ENCODE measurements at regions not wholly inside any gene's neighbourhood (a gene's known extent, or its start where the extent isn't known, plus 50 kb on each side); places are given as distances from the start of the nearest gene placed in this dataset.

- intact Hi-C loops (cut with DNase I; ENCODE audit: low total_unique reads): no loop called here
- Histone ChIP-seq H3K4me1 (no peaks in the 10 kb centered on the region), H3K4me3 (no peak overlapping the region), H3K27ac (no peak overlapping the region), H3K9me3 (peaks cover 0 to 1% (median 0%) of the 10 kb centered on the region in 4 donors), H3K27me3 (no peaks in the 10 kb centered on the region), H3K36me3 (no peaks in the 10 kb centered on the region)
- 55 to 68% (median 62%) methylated on average over 3 of the region's 3 CpGs for WGBS, 5 donors
- peak in 1 of 2 donors; percentile 19 for DNase-seq
- no peak for TF ChIP-seq CTCF (IDR thresholded peaks at IDR 0.05)
- no peak for TF ChIP-seq POLR2A (IDR thresholded peaks at IDR 0.05)
- TF ChIP-seq POLR2AphosphoS5 (IDR thresholded peaks at IDR 0.05): no peak
- TF ChIP-seq EP300 (IDR thresholded peaks at IDR 0.05): no peak
Observed at GRCh38 chr22:34914846-34915245, 151.1 kb upstream of the ISX start.

DNA sequence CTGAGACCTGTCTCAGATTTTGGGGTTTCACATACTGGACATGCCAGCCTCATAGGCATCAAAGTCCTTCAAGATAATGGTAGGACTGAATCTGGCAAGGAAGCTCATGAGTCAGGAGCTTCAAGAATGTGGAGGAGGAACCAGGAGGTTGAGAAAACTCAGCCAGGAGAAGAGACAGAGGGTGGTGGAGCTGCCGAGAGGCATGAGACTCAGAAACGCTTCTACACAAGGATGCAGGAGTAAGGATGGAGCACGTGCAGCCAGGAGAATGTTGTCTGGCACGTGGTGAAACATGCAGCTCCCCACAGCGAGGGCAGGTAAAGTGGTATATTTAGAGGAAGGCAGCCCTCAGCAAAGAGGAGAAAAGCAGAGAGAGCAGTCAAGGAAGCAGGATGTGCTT is 148.7 kb upstream of the ISX start:
- no peaks in the 10 kb centered on the region for H3K4me1 ChIP-seq
- TF ChIP-seq POLR2A (IDR thresholded peaks at IDR 0.05): no peak
- TF ChIP-seq POLR2AphosphoS5 (IDR thresholded peaks at IDR 0.05): no peak
- no peak for TF ChIP-seq CTCF (IDR thresholded peaks at IDR 0.05)
- no peak for TF ChIP-seq EP300 (IDR thresholded peaks at IDR 0.05)
- intact Hi-C loops (cut with DNase I; ENCODE audit: low total_unique reads): no loop called here
- peaks cover 0 to 6% (median 2%) of the 10 kb centered on the region in 4 donors for H3K9me3 ChIP-seq
- H3K27me3 ChIP-seq: no peaks in the 10 kb centered on the region
- DNase-seq: no peak
- no peak overlapping the region for H3K4me3 ChIP-seq
- no peaks in the 10 kb centered on the region for H3K36me3 ChIP-seq
- no peak overlapping the region for H3K27ac ChIP-seq
- 68 to 79% (median 74%) methylated on average over 5 of the region's 5 CpGs for WGBS, 5 donors

GRCh38 chr22:34931026-34931425 is 134.9 kb upstream of the ISX start:
- intact Hi-C loops (cut with DNase I; ENCODE audit: low total_unique reads): no loop called here
- DNase-seq: no peak
- WGBS, 5 donors: 69 to 78% (median 73%) methylated on average over 4 of the region's 4 CpGs
- Histone ChIP-seq H3K27me3 (no peaks in the 10 kb centered on the region), H3K36me3 (no peaks in the 10 kb centered on the region), H3K27ac (no peak overlapping the region), H3K4me1 (no peaks in the 10 kb centered on the region), H3K4me3 (no peak overlapping the region), H3K9me3 (peaks cover 0 to 8% (median 3%) of the 10 kb centered on the region in 4 donors)
- TF ChIP-seq POLR2AphosphoS5 (IDR thresholded peaks at IDR 0.05) (no peak), EP300 (IDR thresholded peaks at IDR 0.05) (no peak), CTCF (IDR thresholded peaks at IDR 0.05) (no peak), POLR2A (IDR thresholded peaks at IDR 0.05) (no peak)

GRCh38 chr22:34934261-34934660 is 131.7 kb upstream of the ISX start:
- H3K36me3 ChIP-seq: no peaks in the 10 kb centered on the region
- no peak overlapping the region for H3K27ac ChIP-seq
- TF ChIP-seq POLR2A (IDR thresholded peaks at IDR 0.05): no peak
- no peak for TF ChIP-seq CTCF (IDR thresholded peaks at IDR 0.05)
- no peak for TF ChIP-seq EP300 (IDR thresholded peaks at IDR 0.05)
- no peak for TF ChIP-seq POLR2AphosphoS5 (IDR thresholded peaks at IDR 0.05)
- H3K4me3 ChIP-seq: no peak overlapping the region
- no peaks in the 10 kb centered on the region for H3K4me1 ChIP-seq
- WGBS, 5 donors: 72 to 79% (median 74%) methylated on average over 5 of the region's 5 CpGs
- H3K27me3 ChIP-seq: no peaks in the 10 kb centered on the region
- intact Hi-C loops (cut with DNase I; ENCODE audit: low total_unique reads): no loop called here
- peak in 1 of 2 donors; percentile 3 for DNase-seq
- H3K9me3 ChIP-seq: peaks cover 0 to 15% (median 9%) of the 10 kb centered on the region in 4 donors

Data from stomach (tissue), 8 donors.